IMR-90 (cell line): ENCODE measurements at regions not wholly inside any gene's neighbourhood (a gene's known extent, or its start where the extent isn't known, plus 50 kb on each side); places are given as distances from the start of the nearest gene placed in this dataset.

ENCODE experiments used
- BHLHE40 ChIP-seq: fragments of 150-350 bp; IDR thresholded peaks from 2 replicates; pipeline ENCODE4 v1.6.1; 2016; ENCODE audit warnings: mild to moderate bottlenecking, low read depth, low read length
- CTCF ChIP-seq: conservative IDR thresholded peaks from 2 replicates; pipeline ENCODE4 v1.5.1; 2012; ENCODE audit warnings: mild to moderate bottlenecking, low read depth, low read length, improper control_type of control experiment
- MXI1 ChIP-seq: IDR thresholded peaks from 2 replicates; pipeline ENCODE4 v1.6.1; 2012; ENCODE audit warnings: low read depth, mild to moderate bottlenecking, low read length, moderate library complexity, borderline replicate concordance
- POLR2A ChIP-seq: IDR thresholded peaks from 2 replicates; pipeline ENCODE4 v1.6.1; 2012; ENCODE audit warnings: mild to moderate bottlenecking, low read depth, low read length
- RAD21 ChIP-seq: IDR thresholded peaks from 2 replicates; pipeline ENCODE4 v1.6.1; 2012; ENCODE audit warnings: low read length, improper control_type of control experiment
- RCOR1 ChIP-seq: IDR thresholded peaks from 2 replicates; pipeline ENCODE4 v1.6.1; 2012; ENCODE audit warnings: mild to moderate bottlenecking, low read length, improper control_type of control experiment; ENCODE audit not compliant: insufficient replicate concordance
- USF2 ChIP-seq: fragments of 150-350 bp; IDR thresholded peaks from 2 replicates; pipeline ENCODE4 v1.6.1; 2017; ENCODE audit warnings: mild to moderate bottlenecking, antibody characterized with exemption, low read length, low read depth

- TF ChIP-seq CTCF (no peak), USF2 (no peak), RAD21 (no peak), POLR2A (no peak), BHLHE40 (no peak), RCOR1 (no peak), MXI1 (no peak)
These were observed 284.0 kb upstream of the HS6ST1 start for GRCh38 chr2:128602699-128603101.
